Astrocyte (in vitro differentiated cells and primary cell): ENCODE measurements at regions not wholly inside any gene's neighbourhood (a gene's known extent, or its start where the extent isn't known, plus 50 kb on each side); places are given as distances from the start of the nearest gene placed in this dataset.
A peak's percentile ranks its signal among the peaks of the same experiment; 100 is the strongest.

ENCODE experiments used
- DNase-seq: peaks from one replicate; pipeline ENCODE4 v3.0.0-alpha.2; 2010; ENCODE audit warnings: low read depth
- FAIRE-seq: peaks from 2 replicates; lab custom pipeline; 2011; peaks lifted over from hg19 to GRCh38; lab: Jason Lieb, UNC
- H2AFZ ChIP-seq: 2 replicates; pipeline ENCODE4 v1.6.0; 2012; ENCODE audit warnings: low read depth, low read length, inconsistent platforms
- H3K27ac ChIP-seq: 2 replicates; pipeline ENCODE4 v1.5.1; 2011; ENCODE audit warnings: low read depth, low read length, inconsistent platforms
- H3K27me3 ChIP-seq: 2 replicates; pipeline ENCODE4 v1.6.0; 2011; ENCODE audit warnings: low read length, inconsistent platforms; ENCODE audit not compliant: insufficient read depth
- H3K36me3 ChIP-seq: 2 replicates; pipeline ENCODE4 v1.5.1; 2011; ENCODE audit warnings: low read length, inconsistent platforms; ENCODE audit not compliant: insufficient read depth
- H3K4me1 ChIP-seq: 2 replicates; pipeline ENCODE4 v1.5.1; 2011; ENCODE audit warnings: low read length, inconsistent platforms; ENCODE audit not compliant: insufficient read depth
- H3K4me2 ChIP-seq: 2 replicates; pipeline ENCODE4 v1.6.0; 2012; ENCODE audit warnings: low read length, inconsistent platforms
- H3K4me3 ChIP-seq: 2 replicates; pipeline ENCODE4 v1.5.1; 2011; ENCODE audit warnings: low read depth, mild to moderate bottlenecking, low read length, inconsistent platforms; ENCODE audit not compliant: insufficient read depth
- H3K79me2 ChIP-seq: 2 replicates; pipeline ENCODE4 v1.6.0; 2012; ENCODE audit warnings: mild to moderate bottlenecking, low read length, inconsistent platforms; ENCODE audit not compliant: insufficient read depth
- H3K9ac ChIP-seq: 2 replicates; pipeline ENCODE4 v1.6.0; 2012; ENCODE audit warnings: mild to moderate bottlenecking, low read length, inconsistent platforms
- H3K9me3 ChIP-seq: 2 replicates; pipeline ENCODE4 v1.5.1; 2012; ENCODE audit warnings: low read depth, mild to moderate bottlenecking, low read length, inconsistent platforms; ENCODE audit not compliant: insufficient read depth
- H4K20me1 ChIP-seq: 2 replicates; pipeline ENCODE4 v1.6.0; 2012; ENCODE audit warnings: low read length, inconsistent platforms; ENCODE audit not compliant: insufficient read depth
- H3K27ac Mint-ChIP-seq: one replicate; pipeline ENCODE4 v1.8.0; 2021; ENCODE audit warnings: mild to moderate bottlenecking, mixed read lengths; ENCODE audit not compliant: unreplicated experiment
- H3K27me3 Mint-ChIP-seq: one replicate; pipeline ENCODE4 v1.8.0; 2021; ENCODE audit warnings: low read depth, mixed read lengths; ENCODE audit not compliant: unreplicated experiment
- H3K36me3 Mint-ChIP-seq: one replicate; pipeline ENCODE4 v1.8.0; 2021; ENCODE audit warnings: low read depth, mixed read lengths; ENCODE audit not compliant: unreplicated experiment
- H3K4me1 Mint-ChIP-seq: one replicate; pipeline ENCODE4 v1.8.0; 2021; ENCODE audit warnings: low read depth, mixed read lengths; ENCODE audit not compliant: unreplicated experiment
- H3K4me3 Mint-ChIP-seq: one replicate; pipeline ENCODE4 v1.8.0; 2021; ENCODE audit warnings: mild to moderate bottlenecking, moderate library complexity, mixed read lengths; ENCODE audit not compliant: unreplicated experiment
- H3K9me3 Mint-ChIP-seq: one replicate; pipeline ENCODE4 v1.8.0; 2021; ENCODE audit warnings: mild to moderate bottlenecking, mixed read lengths; ENCODE audit not compliant: unreplicated experiment
- CTCF ChIP-seq: IDR thresholded peaks from 2 replicates; pipeline ENCODE4 v1.5.1; 2011; ENCODE audit warnings: low read depth, mild to moderate bottlenecking, inconsistent platforms, low read length, moderate library complexity; ENCODE audit not compliant: insufficient read depth
- EZH2 ChIP-seq: IDR thresholded peaks from 2 replicates; pipeline ENCODE4 v1.6.1; 2012; ENCODE audit warnings: mild to moderate bottlenecking, low read length, inconsistent platforms; ENCODE audit not compliant: insufficient read depth

DNA sequence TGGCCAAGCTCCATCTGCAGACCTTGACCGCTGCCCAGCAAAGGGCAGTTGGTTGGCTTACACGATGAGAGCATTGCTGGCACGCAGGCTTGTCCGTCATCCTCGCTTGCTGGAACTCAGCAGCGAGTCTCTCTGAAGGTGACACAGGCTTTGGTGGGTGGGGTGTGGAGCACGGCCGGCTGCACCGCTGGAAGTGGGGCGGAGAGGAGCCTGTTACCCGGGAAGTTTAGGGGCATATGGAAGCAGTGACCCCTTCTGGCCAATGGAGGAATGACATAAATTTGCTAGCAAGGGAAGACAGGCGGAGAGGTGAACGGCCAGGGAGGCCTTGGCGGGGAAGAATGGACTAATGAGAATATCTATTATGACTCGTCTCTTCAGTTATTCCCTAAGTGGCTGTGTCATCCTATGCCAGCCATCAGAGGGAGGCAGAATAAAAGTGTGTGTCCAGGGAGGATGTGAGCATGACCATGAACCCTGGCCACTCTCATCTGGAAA lies 65.9 kb upstream of the SDK2 start:
- Histone ChIP-seq H3K4me1 (no peaks in the 10 kb centered on the region), H3K27me3 (peaks cover 6% of the 10 kb centered on the region), H3K79me2 (no peaks in the 10 kb centered on the region), H3K27ac (no peak overlapping the region), H3K9ac (no peak overlapping the region), H4K20me1 (no peaks in the 10 kb centered on the region), H3K36me3 (no peaks in the 10 kb centered on the region), H2AFZ (no peak overlapping the region), H3K4me2 (no peak overlapping the region), H3K4me3 (no peak overlapping the region), H3K9me3 (no peaks in the 10 kb centered on the region)
- Mint-ChIP-seq H3K4me1 (peaks cover 18% of the 10 kb centered on the region), H3K4me3 (no peak overlapping the region), H3K9me3 (peaks cover 7% of the 10 kb centered on the region), H3K36me3 (no peaks in the 10 kb centered on the region), H3K27ac (no peak overlapping the region), H3K27me3 (peaks cover 45% of the 10 kb centered on the region)
- TF ChIP-seq EZH2: no peak
- TF ChIP-seq CTCF: peak; percentile 52
- FAIRE-seq: no peak
- DNase-seq: peak; percentile 4

DNA sequence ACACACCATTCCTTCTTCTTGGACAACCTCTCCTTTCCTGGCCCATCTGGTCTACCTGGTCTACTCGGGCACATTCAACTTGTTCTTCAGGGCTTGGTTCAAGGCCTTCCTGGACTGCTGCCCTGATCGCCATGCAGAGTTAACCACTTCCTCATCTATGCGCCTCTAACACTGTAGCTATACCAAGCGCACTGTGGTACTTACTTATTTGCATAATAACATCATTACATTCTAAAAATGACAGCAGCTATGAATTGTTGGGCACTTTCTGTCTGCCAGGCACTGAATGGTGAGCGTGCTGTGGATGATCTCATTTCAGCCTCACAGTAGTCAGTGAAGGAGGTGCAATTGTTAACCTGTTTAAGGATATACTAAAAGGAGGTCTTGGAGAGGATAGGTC lies 66.9 kb upstream of the SDK2 start:
- Histone ChIP-seq H3K4me3 (no peak overlapping the region), H3K27me3 (peaks cover 6% of the 10 kb centered on the region), H3K4me1 (no peaks in the 10 kb centered on the region), H3K36me3 (no peaks in the 10 kb centered on the region), H4K20me1 (no peaks in the 10 kb centered on the region), H3K9ac (no peak overlapping the region), H3K9me3 (no peaks in the 10 kb centered on the region), H2AFZ (no peak overlapping the region), H3K4me2 (no peak overlapping the region), H3K27ac (no peak overlapping the region), H3K79me2 (no peaks in the 10 kb centered on the region)
- TF ChIP-seq CTCF: no peak
- H3K36me3 Mint-ChIP-seq: no peaks in the 10 kb centered on the region
- no peak overlapping the region for H3K4me3 Mint-ChIP-seq
- no peak overlapping the region for H3K27ac Mint-ChIP-seq
- H3K9me3 Mint-ChIP-seq: peaks cover 7% of the 10 kb centered on the region
- no peak for FAIRE-seq
- peaks cover 54% of the 10 kb centered on the region for H3K27me3 Mint-ChIP-seq
- no peak for DNase-seq
- H3K4me1 Mint-ChIP-seq: peaks cover 9% of the 10 kb centered on the region

GRCh38 chr17:73711916-73712315 lies 67.7 kb upstream of the SDK2 start:
- Mint-ChIP-seq H3K27me3 (peaks cover 59% of the 10 kb centered on the region), H3K27ac (no peak overlapping the region), H3K4me3 (no peak overlapping the region), H3K9me3 (peaks cover 6% of the 10 kb centered on the region), H3K4me1 (peaks cover 5% of the 10 kb centered on the region), H3K36me3 (no peaks in the 10 kb centered on the region)
- no peak for FAIRE-seq
- no peak overlapping the region for H2AFZ ChIP-seq
- H3K27ac ChIP-seq: no peak overlapping the region
- TF ChIP-seq CTCF (no peak), EZH2 (no peak)
- DNase-seq: no peak
- H4K20me1 ChIP-seq: no peaks in the 10 kb centered on the region
- H3K4me2 ChIP-seq: no peak overlapping the region
- H3K9ac ChIP-seq: no peak overlapping the region
- no peak overlapping the region for H3K4me3 ChIP-seq
- no peaks in the 10 kb centered on the region for H3K4me1 ChIP-seq
- peaks cover 6% of the 10 kb centered on the region for H3K27me3 ChIP-seq
- H3K9me3 ChIP-seq: no peaks in the 10 kb centered on the region
- H3K79me2 ChIP-seq: no peaks in the 10 kb centered on the region
- no peaks in the 10 kb centered on the region for H3K36me3 ChIP-seq
